HG02678 (cell line): ENCODE measurements at regions not wholly inside any gene's neighbourhood (a gene's known extent, or its start where the extent isn't known, plus 50 kb on each side); places are given as distances from the start of the nearest gene placed in this dataset.

Experiments
- ATAC-seq: cut with Tn5 transposase; IDR thresholded peaks from one replicate; pipeline ENCODE4 v1.9.1; 2021; ENCODE audit warnings: mild to moderate bottlenecking, moderate library complexity; ENCODE audit not compliant: unreplicated experiment

GRCh38 chr6:133818320-133818719 lies 70.6 kb upstream of the TCF21 start:
- no peak for ATAC-seq

- no peak for ATAC-seq
Measured at GRCh38 chr6:133820208-133820607, 68.7 kb upstream of the TCF21 start.

GRCh38 chr6:133827766-133828165 lies 61.1 kb upstream of the TCF21 start:
- no peak for ATAC-seq

GRCh38 chr6:133833949-133834359 lies 55.0 kb upstream of the TCF21 start:
- no peak for ATAC-seq

- ATAC-seq, result no peak
Measured at GRCh38 chr6:133834472-133835170, 54.3 kb upstream of the TCF21 start.

- ATAC-seq, result no peak
Measured at GRCh38 chr6:133835901-133836300, 53.0 kb upstream of the TCF21 start.

- peak; percentile 70 for ATAC-seq
Measured at GRCh38 chr6:133837801-133838349, 51.0 kb upstream of the TCF21 start.
